GM18867 (cell line): ENCODE measurements at regions not wholly inside any gene's neighbourhood (a gene's known extent, or its start where the extent isn't known, plus 50 kb on each side); places are given as distances from the start of the nearest gene placed in this dataset.

Source experiments
- ATAC-seq: cut with Tn5 transposase; IDR thresholded peaks from one replicate; pipeline ENCODE4 v1.9.1; 2021; ENCODE audit warnings: mild to moderate bottlenecking, moderate library complexity; ENCODE audit not compliant: unreplicated experiment

DNA sequence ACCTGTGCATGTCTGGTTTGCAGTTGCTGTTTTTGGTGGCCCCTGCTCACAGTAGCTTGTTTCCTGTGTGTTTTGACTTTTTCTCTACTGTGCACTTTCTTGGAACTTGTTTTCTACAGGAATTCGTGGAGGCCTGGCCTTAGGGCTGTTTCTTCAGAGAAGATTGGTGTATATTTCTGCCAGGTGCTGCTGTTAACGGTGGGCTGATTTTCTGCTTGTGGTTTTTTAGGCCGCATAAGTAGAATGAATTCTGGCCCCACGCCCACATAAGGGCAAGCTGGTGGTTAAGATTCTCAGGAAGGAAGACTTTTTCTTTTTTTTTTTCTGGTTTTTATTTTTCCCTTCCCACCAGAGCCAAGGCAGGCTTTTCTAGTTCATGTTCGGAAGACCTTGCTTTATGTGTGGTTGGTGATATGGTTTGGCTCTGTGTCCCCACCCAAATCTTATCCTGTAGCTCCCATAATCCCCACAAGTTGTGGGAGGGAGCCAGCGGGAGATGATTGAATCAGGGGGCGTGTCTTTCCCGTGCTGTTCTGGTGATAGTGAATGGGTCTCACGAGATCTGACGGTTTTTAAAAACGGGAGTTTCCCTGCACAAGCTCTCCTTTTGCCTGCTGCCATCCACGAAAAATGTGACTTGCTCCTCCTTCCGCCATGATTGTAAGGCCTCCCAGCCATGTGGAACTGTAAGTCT, 71.5 kb upstream of the DISP3 start:
- ATAC-seq, result no peak

DNA sequence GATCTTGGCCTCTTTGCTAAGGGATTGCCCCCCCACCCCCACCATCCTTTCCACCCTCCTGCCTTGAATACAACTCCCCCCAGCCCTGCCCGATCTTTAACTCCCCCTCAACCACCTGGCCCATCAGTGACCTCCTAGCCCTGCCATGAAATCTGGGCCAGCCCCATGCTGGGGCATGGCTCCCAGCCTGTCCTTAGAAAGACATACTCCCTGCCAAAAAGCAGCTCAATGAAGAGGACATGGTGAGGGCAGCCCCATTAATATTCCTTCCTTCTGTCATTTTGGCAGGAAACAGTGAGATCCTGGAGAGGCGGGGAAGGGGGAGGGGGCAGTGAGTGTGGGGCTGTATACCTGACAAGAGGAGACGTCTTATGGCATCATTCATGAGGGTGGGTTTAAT, 66.8 kb upstream of the DISP3 start:
- no peak for ATAC-seq

DNA sequence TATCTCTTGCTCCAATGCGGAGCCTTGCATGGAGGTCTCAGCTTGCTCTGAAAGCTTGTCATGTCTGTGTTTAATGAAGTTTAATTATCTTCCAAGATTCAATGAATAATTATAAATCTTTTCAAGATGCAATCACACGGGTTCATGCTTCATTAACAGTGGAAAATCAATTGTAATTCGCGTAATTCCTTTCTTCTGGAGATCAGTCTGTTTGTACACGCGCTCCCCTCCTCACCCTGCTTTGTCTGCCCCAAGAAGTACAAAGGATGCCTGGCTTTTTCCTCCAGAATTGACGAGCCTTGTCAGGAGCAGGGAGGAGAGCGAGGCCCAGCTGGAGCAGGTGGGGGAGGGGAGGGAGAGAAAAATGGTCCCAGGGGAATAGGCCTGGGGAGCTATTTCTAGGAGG, 65.0 kb upstream of the DISP3 start:
- no peak for ATAC-seq

DNA sequence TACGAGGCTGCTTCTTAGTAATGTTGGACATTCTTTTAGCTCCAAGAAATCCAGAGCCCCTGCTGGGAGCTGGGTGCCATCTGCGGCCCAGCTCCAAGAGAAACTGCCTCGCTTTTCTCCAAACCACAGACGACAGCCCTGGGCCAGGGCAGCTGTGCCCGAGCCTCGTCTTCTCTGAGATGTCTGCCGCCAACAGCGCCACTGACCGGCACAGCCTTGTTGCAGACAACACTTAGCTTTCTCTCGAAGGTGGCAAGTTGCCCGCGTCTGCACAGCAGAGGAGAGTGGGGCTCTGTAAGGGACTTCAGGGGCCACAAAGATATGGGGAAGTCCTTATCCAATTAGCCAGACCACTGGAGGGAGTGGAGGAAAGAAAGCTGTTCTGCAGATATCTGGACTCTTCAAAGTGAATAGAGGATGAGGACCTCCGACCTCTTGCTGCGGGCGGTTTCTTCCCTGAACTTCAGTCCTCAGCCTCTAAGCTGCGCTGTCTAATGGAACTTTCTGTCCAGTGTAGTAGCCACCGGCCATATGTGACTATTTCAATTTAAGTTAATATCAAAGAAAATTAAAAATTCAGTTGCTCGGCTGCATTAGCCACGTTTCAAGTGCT, 63.9 kb upstream of the DISP3 start:
- no peak for ATAC-seq

DNA sequence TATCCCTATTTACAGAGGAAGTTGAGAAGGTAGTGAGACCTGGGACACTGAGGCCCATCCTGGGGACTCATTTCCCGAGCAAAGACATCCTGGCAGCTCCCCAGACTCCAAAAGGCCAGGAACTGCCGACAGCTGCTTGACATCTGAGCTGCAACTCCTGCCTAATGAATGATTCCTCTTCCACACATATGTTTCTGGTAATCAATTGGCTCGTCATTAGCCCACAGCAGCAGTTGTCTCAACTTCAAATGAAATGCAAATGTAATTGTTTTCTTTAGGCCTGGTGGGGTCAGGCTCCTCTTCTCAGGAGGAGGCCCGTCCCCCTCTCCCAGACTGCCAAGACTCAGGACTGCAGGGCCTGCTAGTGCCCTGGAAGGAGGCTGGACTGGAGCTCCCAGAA, 61.8 kb upstream of the DISP3 start:
- ATAC-seq, result no peak

DNA sequence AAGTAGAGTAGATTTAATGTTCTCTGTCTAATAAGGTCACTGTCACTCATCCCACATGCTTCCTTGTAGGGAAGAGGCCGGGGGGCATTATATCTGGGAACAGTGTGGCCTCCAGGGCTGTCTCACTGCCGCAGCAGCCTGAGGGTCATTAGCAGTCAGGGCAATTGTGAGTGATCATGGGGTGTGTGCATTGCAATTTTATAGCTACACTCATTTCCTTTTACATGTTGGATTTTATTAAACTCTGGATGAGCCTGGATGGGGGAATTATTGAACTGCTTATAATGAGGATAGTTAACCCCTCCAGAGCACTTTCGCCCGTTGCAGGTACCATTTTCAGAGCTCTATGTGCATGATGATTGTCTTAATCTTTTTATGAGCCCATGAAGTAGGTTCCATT, 60.9 kb upstream of the DISP3 start:
- ATAC-seq, result no peak

DNA sequence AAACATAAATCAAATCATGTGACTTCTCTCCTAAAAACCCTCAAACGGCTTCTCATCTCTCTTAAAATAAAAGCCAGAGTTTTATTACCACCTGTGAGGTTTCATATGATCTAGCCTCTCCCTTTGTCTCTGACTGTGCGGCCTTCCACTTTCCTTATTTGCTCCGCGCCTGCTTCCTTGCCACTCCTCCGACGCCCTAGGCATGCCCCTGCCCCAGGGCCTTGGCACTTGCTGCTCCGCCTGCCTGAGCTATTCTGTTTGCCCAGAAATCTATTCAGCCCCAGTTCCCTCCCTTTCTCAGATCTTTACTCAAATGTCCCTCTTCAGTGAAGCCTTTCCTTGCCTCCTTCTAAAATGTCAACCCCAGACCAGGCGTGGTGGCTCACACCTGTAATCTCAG, 57.5 kb upstream of the DISP3 start:
- no peak for ATAC-seq

DNA sequence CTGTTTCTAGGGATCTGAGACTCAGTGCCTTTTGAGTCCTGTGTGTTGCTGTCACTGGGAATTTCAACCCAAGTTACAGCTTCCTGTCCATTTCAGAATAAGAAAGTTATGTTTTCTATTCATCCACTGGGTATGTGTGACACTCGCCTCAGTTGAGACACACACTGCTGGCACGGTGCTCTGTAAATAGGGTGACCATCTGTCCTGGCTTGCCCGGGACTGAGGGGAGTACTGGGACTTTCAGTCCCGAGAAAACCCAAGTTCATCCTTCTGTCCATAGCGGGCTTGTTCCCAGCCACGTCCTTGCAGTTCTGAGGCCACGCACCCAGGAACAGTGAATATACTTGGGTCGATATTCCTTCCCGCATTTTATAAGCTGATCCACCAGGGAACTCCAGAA, 56.3 kb upstream of the DISP3 start:
- no peak for ATAC-seq

DNA sequence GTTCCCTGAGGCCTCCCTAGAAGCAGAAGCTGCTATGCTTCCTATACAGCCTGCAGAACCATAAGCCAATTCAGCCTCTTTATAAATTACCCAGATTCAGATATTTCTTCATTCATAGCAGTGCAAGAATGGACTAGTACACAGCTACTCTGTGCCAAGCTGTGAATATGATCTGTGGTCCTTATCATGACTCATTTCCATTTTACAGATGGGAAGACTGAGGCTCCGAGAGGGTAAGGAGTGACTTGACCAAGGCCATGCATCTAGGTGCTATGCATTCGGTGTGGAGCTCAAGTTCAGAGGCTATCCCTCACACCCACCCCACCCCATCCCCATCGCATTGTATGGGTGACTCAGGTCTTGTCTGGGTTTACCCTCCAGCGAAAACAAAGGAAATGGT, 52.3 kb upstream of the DISP3 start:
- no peak for ATAC-seq

DNA sequence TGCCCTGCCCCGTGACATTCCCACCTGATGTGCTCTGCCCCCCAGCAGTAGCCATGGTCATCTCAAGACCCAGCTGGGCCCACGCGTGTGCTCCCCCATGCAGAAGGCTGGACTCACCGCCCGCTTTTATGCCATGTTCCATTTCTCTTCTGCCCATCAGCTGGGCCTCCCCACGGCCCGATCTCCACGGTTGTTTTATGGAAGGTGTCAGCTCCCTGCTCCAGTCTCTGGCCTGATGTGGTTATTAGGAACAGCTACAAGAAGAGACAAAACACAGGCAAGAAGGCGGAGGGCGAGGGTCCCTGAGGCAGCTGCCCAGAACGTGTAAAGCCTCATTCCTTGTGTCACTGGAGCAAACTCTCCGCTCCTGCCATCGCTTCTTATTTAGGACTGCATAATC, 50.2 kb upstream of the DISP3 start:
- ATAC-seq, result no peak
